OCI-LY7 (cell line): ENCODE measurements at regions not wholly inside any gene's neighbourhood (a gene's known extent, or its start where the extent isn't known, plus 50 kb on each side); places are given as distances from the start of the nearest gene placed in this dataset.

Experiments used
- BruUV-seq: library from RNA; stranded (reverse); fragments of 400-500 nt; replicated peaks from 2 replicates; lab custom pipeline; 2021; lab: Mats Ljungman, UMichigan
- CTCF ChIA-PET: fragments of 300-600 bp; sonication (Branson Sonifier 250); formaldehyde crosslinking; loops from one replicate; lab custom pipeline; 2022; ENCODE audit warnings: antibody characterized with exemption; ENCODE audit not compliant: unreplicated experiment; lab: Charles Lee
- POLR2A ChIA-PET: fragments of 300-600 bp; sonication (Branson Sonifier 250); formaldehyde crosslinking; loops from one replicate; lab custom pipeline; 2022; ENCODE audit warnings: antibody characterized with exemption; lab: Charles Lee
- DNase-seq: peaks from one replicate; pipeline ENCODE4 v3.0.0-alpha.2; 2015; ENCODE audit warnings: low spot score
- H2AFZ ChIP-seq: fragments of 200-600 bp; sonication (generic), shearing (Covaris generic); 2 replicates; pipeline ENCODE4 v1.6.1; 2014; ENCODE audit warnings: mild to moderate bottlenecking, antibody characterized with exemption, low read length, moderate library complexity
- H3K27ac ChIP-seq: fragments of 200-600 bp; sonication (generic); 2 replicates; pipeline ENCODE4 v1.5.1; 2014; ENCODE audit warnings: mixed run types, low read depth, mild to moderate bottlenecking, moderate library complexity, low read length, inconsistent platforms; ENCODE audit not compliant: poor library complexity, severe bottlenecking
- H3K36me3 ChIP-seq: fragments of 200-600 bp; sonication (generic); 2 replicates; pipeline ENCODE4 v1.6.1; 2014; ENCODE audit warnings: mild to moderate bottlenecking, antibody characterized with exemption, low read length, moderate library complexity, mixed read lengths; ENCODE audit not compliant: insufficient read depth
- H3K4me1 ChIP-seq: fragments of 200-600 bp; sonication (generic); 2 replicates; pipeline ENCODE4 v1.5.1; 2014; ENCODE audit warnings: mild to moderate bottlenecking, low read length; ENCODE audit not compliant: insufficient read depth, poor library complexity, severe bottlenecking
- H3K4me2 ChIP-seq: fragments of 200-600 bp; sonication (generic); 2 replicates; pipeline ENCODE4 v1.6.1; 2014; ENCODE audit warnings: mild to moderate bottlenecking, low read length
- H3K4me3 ChIP-seq: fragments of 200-600 bp; sonication (generic); 2 replicates; pipeline ENCODE4 v1.5.1; 2014; ENCODE audit warnings: mild to moderate bottlenecking, low read depth, low read length; ENCODE audit not compliant: poor library complexity, severe bottlenecking
- H3K79me2 ChIP-seq: fragments of 200-600 bp; sonication (generic); 2 replicates; pipeline ENCODE4 v1.6.1; 2016; ENCODE audit warnings: low read depth, mild to moderate bottlenecking, low read length, moderate library complexity, mixed read lengths; ENCODE audit not compliant: insufficient read depth
- H3K9me2 ChIP-seq: fragments of 200-600 bp; sonication (generic); 2 replicates; pipeline ENCODE4 v1.6.1; 2016; ENCODE audit warnings: mild to moderate bottlenecking, low read length, mixed read lengths; ENCODE audit not compliant: insufficient read depth
- H3K9me3 ChIP-seq: fragments of 200-600 bp; sonication (generic); 2 replicates; pipeline ENCODE4 v1.6.1; 2014; ENCODE audit warnings: mild to moderate bottlenecking, mixed run types, low read length, mixed read lengths
- H4K20me1 ChIP-seq: fragments of 200-600 bp; sonication (generic); 2 replicates; pipeline ENCODE4 v1.6.1; 2014; ENCODE audit warnings: mild to moderate bottlenecking, antibody characterized with exemption, low read length, moderate library complexity, mixed read lengths; ENCODE audit not compliant: insufficient read depth
- CTCF ChIP-seq: fragments of 200-600 bp; sonication (generic); conservative IDR thresholded peaks from 2 replicates; pipeline ENCODE4 v1.5.1; 2014; ENCODE audit warnings: mild to moderate bottlenecking, antibody characterized with exemption, low read length, moderate library complexity, mixed read lengths
- EZH2phosphoT487 ChIP-seq: fragments of 200-600 bp; sonication (generic); IDR thresholded peaks from 2 replicates; pipeline ENCODE4 v1.6.1; 2018; ENCODE audit warnings: low read depth, borderline replicate concordance, mild to moderate bottlenecking, mixed run types, antibody characterized with exemption, low read length, moderate library complexity, mixed read lengths
- intact Hi-C: fragments of 100-400 bp; cut with micrococcal nuclease; formaldehyde crosslinking; loops from one replicate; pipeline ENCODE4 v1.10.0; 2022; ENCODE audit not compliant: unreplicated experiment

- Histone ChIP-seq H3K4me2 (no peak overlapping the region), H4K20me1 (no peaks in the 10 kb centered on the region), H3K4me1 (no peaks in the 10 kb centered on the region), H3K4me3 (no peak overlapping the region), H3K9me2 (no peaks in the 10 kb centered on the region), H2AFZ (no peak overlapping the region), H3K36me3 (no peaks in the 10 kb centered on the region), H3K9me3 (no peaks in the 10 kb centered on the region), H3K79me2 (no peaks in the 10 kb centered on the region), H3K27ac (no peak overlapping the region)
- POLR2A ChIA-PET: interaction anchor here (0.6 to 0.9 kb wide), 3 partner anchors 11 to 163 kb away, joined by 3 to 4 read pairs (median 3); no protein-coding TSS in a partner anchor
- no TSS peak for BruUV-seq
- CTCF ChIA-PET: no interaction called here
- no peak for TF ChIP-seq EZH2phosphoT487
- no peak for TF ChIP-seq CTCF
- DNase-seq: no peak
- intact Hi-C loops: no loop called here
Measured at GRCh38 chr9:32319312-32319929, 65.0 kb upstream of the ACO1 start.

DNA sequence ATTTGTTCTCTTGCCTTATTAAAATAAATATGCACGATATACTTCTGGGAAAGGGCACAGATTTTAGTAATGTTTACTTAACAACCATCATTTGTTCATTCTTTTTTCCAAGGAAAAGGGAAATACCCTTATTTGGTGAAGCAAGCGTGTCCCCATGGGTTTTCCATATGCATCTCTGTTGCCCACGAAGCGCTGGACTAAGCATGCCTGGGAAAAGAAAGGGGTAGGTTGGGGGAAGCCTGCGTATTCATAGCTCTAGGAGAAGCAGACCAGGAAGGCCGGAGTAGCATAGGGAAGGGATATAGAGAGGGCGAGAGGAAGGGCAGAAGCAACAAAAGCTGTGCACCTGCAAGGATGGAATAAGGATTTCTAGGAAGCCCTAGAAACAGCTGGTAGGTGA lies 61.8 kb upstream of the ACO1 start:
- ChIA-PET POLR2A (no interaction called here), CTCF (no interaction called here)
- Histone ChIP-seq H3K4me1 (no peaks in the 10 kb centered on the region), H3K27ac (no peak overlapping the region), H4K20me1 (no peaks in the 10 kb centered on the region), H3K9me2 (no peaks in the 10 kb centered on the region), H3K36me3 (no peaks in the 10 kb centered on the region), H3K79me2 (no peaks in the 10 kb centered on the region), H3K4me2 (no peak overlapping the region), H3K9me3 (no peaks in the 10 kb centered on the region), H3K4me3 (no peak overlapping the region), H2AFZ (no peak overlapping the region)
- TF ChIP-seq CTCF (no peak), EZH2phosphoT487 (no peak)
- BruUV-seq: no TSS peak
- no peak for DNase-seq
- intact Hi-C loops: no loop called here

DNA sequence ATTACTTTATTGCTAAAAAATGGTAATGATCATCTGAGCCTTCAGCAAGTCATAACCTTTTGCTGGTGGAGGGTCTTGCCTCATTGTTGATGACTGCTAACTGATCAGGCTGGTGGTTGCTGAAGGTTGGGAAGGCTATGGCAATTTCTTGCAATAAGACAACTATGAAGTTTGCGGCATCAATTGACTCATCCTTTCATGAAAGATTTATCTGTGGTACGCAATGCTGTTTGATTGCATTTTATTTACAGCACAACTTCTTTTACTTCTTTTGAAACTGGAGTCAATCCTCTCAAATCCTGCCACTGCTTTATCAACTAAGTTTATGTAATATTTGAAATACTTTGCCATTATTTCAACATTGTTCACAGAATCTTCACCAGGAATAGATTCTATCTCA lies 58.3 kb upstream of the ACO1 start:
- Histone ChIP-seq H4K20me1 (no peaks in the 10 kb centered on the region), H3K4me2 (no peak overlapping the region), H3K27ac (no peak overlapping the region), H3K4me3 (no peak overlapping the region), H3K9me2 (no peaks in the 10 kb centered on the region), H3K36me3 (no peaks in the 10 kb centered on the region), H3K79me2 (no peaks in the 10 kb centered on the region), H3K9me3 (no peaks in the 10 kb centered on the region), H3K4me1 (no peaks in the 10 kb centered on the region), H2AFZ (no peak overlapping the region)
- ChIA-PET POLR2A (no interaction called here), CTCF (no interaction called here)
- TF ChIP-seq CTCF (no peak), EZH2phosphoT487 (no peak)
- no peak for DNase-seq
- intact Hi-C loops: no loop called here
- no TSS peak for BruUV-seq
